Myocyte (in vitro differentiated cells): ENCODE measurements at regions not wholly inside any gene's neighbourhood (a gene's known extent, or its start where the extent isn't known, plus 50 kb on each side); places are given as distances from the start of the nearest gene placed in this dataset.

Experiments
- DNase-seq: peaks from one replicate; pipeline ENCODE4 v3.0.0-alpha.2; 2012; ENCODE audit warnings: low read depth

GRCh38 chr18:57243624-57244179, 96.8 kb downstream of the BOD1L2 start:
- no peak for DNase-seq

DNA sequence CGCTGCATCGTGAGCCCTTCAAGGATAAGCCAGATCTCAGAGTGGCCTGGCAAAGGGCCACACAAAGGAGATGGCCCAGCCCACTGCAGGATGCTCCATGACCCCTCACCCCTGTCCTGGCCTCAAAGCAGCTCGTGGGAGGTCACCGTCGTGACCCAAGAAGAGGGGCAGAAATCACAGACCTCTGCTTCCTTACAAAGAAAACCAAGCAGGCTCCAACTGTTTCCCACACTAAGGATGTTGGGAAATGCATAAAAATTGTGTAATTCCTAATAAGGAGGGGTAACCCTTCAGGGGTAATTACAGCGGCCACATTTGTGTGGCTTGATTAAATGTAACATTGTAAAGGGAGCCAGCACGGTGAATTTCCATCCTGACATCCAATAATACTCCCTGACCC, 102.3 kb downstream of the BOD1L2 start:
- DNase-seq: no peak

DNA sequence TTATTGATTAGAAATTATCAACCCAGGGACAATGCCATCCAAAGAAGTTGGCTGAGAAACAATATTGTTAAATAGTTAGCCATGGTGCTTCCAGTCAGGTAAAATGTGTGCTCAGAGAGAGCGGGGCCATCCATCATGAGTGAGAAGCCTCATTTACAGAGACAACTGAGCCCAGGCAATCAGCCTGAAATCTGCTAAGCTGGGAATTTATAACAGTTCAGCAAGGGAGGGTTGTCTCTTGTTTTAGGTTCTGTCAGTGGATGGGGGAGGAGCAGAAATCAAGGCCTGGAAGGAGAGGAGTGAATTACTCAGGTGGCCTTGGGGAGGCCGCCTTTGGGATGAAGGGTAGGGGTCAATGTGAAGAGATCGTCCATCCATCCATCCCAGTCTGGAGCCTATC, 102.5 kb upstream of the ST8SIA3 start:
- no peak for DNase-seq

GRCh38 chr18:57251747-57252146, 100.6 kb upstream of the ST8SIA3 start:
- DNase-seq: no peak

GRCh38 chr18:57253903-57254302, 98.5 kb upstream of the ST8SIA3 start:
- no peak for DNase-seq

DNA sequence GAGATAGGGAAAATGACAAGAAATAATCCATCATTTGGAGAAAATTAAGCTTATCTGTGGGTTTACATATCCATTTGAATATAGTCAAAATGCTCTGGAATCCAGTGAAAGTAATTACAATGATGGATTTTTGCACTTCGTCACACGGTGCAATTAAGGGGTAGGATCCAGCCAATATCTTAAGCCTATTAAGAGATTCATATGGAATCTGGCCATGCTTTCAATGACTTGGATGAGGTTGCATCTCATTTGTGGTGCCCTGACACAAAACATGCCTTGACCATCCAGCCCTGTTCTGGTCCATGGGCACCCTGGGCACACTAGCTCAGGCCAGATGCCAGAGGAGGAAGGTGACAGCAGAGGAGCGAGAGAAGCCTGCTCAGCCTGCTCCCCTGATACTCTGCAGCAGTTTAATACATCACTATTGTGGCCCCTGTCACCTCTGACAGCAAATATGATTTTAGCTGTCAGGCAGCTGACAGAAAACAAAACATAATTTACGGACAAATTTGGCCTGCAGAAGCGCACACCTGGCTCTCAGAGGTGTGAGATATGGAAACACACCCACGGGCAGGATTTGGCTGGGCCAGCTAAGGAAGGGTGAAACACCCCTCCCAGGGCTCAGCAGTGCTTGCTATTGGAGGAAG, 94.1 kb upstream of the ST8SIA3 start:
- no peak for DNase-seq

DNA sequence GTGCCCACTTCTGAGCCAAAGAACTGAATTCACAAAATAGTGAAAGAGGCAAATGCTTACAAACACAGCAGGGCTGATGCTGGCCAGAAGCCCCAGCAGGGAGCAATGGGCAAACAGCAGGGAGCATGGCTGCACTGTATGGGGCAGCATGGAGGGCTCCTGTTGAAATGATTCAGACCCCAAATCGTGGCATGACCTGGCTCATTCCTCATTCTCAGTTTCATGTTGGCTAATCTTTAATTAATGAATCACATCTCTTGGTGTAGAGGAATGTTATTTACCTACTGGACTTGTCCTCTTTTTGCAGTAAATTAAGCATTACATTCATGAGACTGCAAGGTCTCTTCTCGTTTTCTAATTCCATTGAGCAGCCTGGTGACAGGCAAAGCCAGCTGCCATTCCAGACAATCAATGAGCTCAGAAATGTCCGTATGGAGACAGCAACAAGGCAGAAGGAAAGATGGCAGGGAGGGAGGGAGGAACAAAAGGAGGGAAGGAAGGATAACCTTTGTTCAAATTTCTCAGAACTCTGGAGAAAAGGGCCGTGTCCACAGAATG, 84.9 kb upstream of the ST8SIA3 start:
- no peak for DNase-seq

GRCh38 chr18:57269756-57270155, 82.6 kb upstream of the ST8SIA3 start:
- DNase-seq: no peak

GRCh38 chr18:57270156-57270555, 82.2 kb upstream of the ST8SIA3 start:
- DNase-seq: no peak

DNA sequence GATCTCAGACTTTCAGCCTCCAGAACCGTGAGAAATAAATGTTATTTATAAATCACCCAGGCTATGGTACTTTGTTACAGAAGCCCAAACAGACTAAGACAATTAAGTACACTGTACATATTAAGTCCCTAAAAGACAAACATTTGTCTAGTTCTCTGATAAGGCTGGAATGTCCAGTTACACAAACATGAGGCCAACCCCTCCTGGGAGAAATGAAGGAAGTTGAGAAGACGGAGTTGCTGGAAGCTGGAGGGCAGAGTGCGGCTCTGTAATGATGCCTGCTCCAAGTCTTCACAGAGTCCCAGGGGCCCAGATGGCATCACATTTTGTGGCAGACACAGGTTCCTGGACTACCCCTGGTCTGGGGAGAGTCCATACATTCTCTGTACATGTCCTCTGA, 79.2 kb upstream of the ST8SIA3 start:
- no peak for DNase-seq

DNA sequence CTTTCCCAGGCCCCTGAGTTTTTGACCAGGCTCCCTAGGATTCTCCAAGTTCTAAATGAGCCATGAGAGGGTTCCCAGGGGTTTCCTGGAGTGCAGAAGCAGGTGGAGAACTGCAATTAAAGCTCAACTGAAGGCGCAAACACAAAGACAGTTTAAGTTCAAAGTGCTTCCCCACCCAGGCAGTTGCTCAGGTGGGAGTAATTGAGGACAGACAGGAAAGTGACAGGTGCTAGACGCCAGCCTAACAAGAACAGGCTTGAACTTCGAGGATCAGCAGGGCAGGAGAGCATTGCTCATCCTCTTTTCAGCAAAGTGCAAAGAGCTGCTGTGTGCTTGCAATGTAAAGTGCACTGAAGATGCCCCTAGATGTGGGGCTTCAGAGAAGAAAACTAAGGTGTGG, 77.2 kb upstream of the ST8SIA3 start:
- DNase-seq: no peak

GRCh38 chr18:57276829-57277228, 75.5 kb upstream of the ST8SIA3 start:
- no peak for DNase-seq

DNA sequence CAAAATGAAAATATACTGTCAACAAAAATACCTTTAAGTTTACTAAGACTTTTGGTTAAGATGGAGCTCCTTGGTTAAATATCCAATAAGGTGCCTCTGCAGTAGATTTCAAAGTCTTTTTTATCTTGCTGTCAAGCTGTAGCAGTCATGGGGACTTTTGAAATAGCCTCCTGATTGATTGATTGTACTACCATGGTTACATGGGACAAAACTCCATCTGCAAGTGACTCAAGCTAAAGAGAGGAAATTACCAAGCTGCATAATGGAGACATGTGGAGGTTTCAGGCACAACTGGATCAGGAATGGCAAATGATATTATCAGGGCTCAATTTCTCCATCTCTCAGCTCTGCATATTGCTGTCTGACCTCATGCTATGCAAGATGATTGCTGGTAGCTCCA, 73.4 kb upstream of the ST8SIA3 start:
- DNase-seq: no peak

DNA sequence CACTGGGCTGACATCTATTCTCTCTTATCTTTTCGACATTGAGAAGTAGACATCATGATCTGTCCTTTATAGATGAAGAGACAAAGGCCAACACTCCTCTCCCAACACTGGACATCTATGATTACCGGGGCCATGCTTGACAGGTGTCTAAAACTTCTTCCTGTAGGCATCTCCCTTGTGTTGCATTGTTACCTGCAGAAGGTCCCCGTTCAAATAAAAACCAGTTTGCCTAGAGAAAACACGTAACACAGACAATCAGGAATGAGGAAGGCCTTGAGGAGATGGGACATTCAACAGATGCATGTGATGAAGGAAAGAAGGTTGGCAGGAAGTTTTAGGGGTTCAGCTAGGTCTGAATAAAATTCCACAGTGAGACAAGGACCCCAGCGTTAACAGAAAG, 70.8 kb upstream of the ST8SIA3 start:
- DNase-seq: no peak

GRCh38 chr18:57286949-57287348, 65.4 kb upstream of the ST8SIA3 start:
- no peak for DNase-seq

- no peak for DNase-seq
Observed at GRCh38 chr18:57287766-57288165, 64.6 kb upstream of the ST8SIA3 start.

DNA sequence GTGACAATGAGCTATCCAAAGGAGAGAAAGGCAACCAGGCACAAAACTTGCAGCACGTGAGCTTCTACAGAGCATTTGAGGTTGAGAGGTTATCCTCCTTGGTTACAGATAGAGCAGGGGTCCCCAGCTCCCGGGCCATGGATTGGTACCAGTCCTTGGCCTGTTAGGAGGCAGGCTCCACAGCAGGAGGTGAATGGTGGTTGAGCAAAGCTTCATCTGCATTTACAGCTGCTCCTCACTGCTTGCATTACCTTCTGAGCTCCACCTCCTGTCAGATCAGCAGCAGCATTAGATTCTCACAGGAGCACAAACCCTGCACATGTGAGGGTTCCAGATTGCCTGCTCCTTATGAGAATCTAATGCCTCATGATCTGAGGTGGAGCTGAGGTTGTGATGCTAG, 57.8 kb upstream of the ST8SIA3 start:
- no peak for DNase-seq

GRCh38 chr18:57296336-57296735, 56.0 kb upstream of the ST8SIA3 start:
- DNase-seq: no peak

GRCh38 chr18:57297306-57297705, 55.1 kb upstream of the ST8SIA3 start:
- DNase-seq: no peak

GRCh38 chr18:57299931-57300330, 52.4 kb upstream of the ST8SIA3 start:
- no peak for DNase-seq

- DNase-seq: no peak
Observed at GRCh38 chr18:57301573-57302559, 50.5 kb upstream of the ST8SIA3 start.
